Erythroblast (primary cell): ENCODE measurements at regions not wholly inside any gene's neighbourhood (a gene's known extent, or its start where the extent isn't known, plus 50 kb on each side); places are given as distances from the start of the nearest gene placed in this dataset.

Experiments used
- GATA1 ChIP-seq: IDR thresholded peaks from 2 replicates; pipeline ENCODE4 v1.6.1; 2011; ENCODE audit warnings: low read depth, mild to moderate bottlenecking, control low read depth, low read length, moderate library complexity
- POLR2A ChIP-seq: IDR thresholded peaks from 2 replicates; pipeline ENCODE4 v1.6.1; 2011; ENCODE audit warnings: mild to moderate bottlenecking, low read length

DNA sequence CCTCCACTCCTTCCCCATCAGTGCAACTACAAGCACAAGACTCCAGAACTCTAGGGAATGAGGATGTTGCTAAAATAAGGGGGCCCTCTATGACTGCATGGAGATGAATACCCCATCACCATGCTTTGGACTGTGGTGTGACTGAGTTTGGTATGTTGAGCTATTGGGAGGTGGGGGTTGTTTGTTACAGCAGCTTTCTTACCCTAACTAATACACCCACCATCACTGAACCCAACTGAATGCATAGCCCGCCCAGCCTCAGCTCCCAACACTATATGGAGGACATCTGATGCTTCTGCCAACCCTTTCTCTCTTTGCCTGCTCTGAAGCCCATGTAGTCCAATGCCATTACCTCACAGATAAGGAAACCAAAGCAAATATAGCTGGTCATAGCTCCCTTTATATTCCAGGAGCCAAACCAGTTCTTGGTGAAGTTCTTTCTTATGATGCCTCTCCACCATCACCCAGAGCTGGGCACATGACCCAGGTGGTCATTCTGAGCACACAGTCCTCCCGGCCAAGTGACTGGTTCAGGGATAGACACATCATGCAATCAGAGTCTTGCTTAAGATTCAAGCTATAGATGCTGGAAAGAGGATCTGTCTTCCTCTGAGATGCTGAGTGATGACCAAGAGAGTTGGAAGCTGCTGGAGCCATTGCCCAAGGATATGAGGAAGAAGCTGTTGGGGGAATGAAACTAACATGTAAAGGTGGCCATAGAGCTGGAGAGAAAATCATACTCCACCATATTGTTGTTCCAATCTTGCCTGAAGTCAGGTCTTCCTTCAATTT, 155.6 kb upstream of the HAAO start:
- TF ChIP-seq POLR2A (no peak), GATA1 (no peak)
